HL-60 (cell line): ENCODE measurements at regions not wholly inside any gene's neighbourhood (a gene's known extent, or its start where the extent isn't known, plus 50 kb on each side); places are given as distances from the start of the nearest gene placed in this dataset.

ENCODE experiments used
- GABPA ChIP-seq: IDR thresholded peaks from 2 replicates; pipeline ENCODE4 v1.6.1; 2012; ENCODE audit warnings: low read depth
- REST ChIP-seq: IDR thresholded peaks from 2 replicates; pipeline ENCODE4 v1.6.1; 2012; ENCODE audit warnings: low read depth; ENCODE audit not compliant: insufficient replicate concordance

GRCh38 chr2:61645911-61646310 lies 107.8 kb upstream of the XPO1 start:
- TF ChIP-seq REST, result no peak
- no peak for TF ChIP-seq GABPA
